ENCODE measurements at regions not wholly inside any gene's neighbourhood (a gene's known extent, or its start where the extent isn't known, plus 50 kb on each side); places are given as distances from the start of the nearest gene placed in this dataset.

DNA sequence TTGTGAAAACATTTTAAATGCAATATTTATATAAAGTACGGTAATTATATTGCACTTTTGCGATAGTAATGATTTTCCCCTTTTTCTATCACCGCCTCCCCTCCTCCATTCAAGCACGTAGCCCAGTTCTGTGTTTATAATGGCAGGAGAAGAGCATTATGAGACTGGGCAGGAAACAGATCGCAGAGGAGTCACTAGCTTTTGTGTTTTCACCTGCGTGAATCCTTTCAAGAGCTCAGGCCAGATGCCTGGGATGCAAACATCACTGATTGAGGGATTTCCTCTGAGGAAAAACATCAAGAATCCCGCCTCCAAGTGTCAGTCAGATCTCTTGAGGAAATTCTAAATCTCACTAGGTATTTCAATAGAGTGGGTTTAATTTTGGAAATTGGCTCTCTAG, 178.4 kb upstream of the FN1 start:
- no peak for DNase-seq (ENCODE audit: low read depth in 1 of 2, low spot score in 1 of 2)
- no peak for TF ChIP-seq GABPA (IDR thresholded peaks at IDR 0.05; ENCODE audit: low read depth)
- no peak for TF ChIP-seq POLR2AphosphoS5 (IDR thresholded peaks at IDR 0.05; ENCODE audit: low read depth)
- TF ChIP-seq, protein P1, sequence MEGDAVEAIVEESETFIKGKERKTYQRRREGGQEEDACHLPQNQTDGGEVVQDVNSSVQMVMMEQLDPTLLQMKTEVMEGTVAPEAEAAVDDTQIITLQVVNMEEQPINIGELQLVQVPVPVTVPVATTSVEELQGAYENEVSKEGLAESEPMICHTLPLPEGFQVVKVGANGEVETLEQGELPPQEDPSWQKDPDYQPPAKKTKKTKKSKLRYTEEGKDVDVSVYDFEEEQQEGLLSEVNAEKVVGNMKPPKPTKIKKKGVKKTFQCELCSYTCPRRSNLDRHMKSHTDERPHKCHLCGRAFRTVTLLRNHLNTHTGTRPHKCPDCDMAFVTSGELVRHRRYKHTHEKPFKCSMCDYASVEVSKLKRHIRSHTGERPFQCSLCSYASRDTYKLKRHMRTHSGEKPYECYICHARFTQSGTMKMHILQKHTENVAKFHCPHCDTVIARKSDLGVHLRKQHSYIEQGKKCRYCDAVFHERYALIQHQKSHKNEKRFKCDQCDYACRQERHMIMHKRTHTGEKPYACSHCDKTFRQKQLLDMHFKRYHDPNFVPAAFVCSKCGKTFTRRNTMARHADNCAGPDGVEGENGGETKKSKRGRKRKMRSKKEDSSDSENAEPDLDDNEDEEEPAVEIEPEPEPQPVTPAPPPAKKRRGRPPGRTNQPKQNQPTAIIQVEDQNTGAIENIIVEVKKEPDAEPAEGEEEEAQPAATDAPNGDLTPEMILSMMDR (IDR thresholded peaks at IDR 0.05; ENCODE audit: insufficient read depth, low read length): no peak
- TF ChIP-seq, protein P2, sequence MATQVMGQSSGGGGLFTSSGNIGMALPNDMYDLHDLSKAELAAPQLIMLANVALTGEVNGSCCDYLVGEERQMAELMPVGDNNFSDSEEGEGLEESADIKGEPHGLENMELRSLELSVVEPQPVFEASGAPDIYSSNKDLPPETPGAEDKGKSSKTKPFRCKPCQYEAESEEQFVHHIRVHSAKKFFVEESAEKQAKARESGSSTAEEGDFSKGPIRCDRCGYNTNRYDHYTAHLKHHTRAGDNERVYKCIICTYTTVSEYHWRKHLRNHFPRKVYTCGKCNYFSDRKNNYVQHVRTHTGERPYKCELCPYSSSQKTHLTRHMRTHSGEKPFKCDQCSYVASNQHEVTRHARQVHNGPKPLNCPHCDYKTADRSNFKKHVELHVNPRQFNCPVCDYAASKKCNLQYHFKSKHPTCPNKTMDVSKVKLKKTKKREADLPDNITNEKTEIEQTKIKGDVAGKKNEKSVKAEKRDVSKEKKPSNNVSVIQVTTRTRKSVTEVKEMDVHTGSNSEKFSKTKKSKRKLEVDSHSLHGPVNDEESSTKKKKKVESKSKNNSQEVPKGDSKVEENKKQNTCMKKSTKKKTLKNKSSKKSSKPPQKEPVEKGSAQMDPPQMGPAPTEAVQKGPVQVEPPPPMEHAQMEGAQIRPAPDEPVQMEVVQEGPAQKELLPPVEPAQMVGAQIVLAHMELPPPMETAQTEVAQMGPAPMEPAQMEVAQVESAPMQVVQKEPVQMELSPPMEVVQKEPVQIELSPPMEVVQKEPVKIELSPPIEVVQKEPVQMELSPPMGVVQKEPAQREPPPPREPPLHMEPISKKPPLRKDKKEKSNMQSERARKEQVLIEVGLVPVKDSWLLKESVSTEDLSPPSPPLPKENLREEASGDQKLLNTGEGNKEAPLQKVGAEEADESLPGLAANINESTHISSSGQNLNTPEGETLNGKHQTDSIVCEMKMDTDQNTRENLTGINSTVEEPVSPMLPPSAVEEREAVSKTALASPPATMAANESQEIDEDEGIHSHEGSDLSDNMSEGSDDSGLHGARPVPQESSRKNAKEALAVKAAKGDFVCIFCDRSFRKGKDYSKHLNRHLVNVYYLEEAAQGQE (IDR thresholded peaks at IDR 0.05; ENCODE audit: insufficient replicate concordance, low read depth): no peak
- no peak for TF ChIP-seq SPI1 (IDR thresholded peaks at IDR 0.05; ENCODE audit: borderline replicate concordance, low read depth)

DNA sequence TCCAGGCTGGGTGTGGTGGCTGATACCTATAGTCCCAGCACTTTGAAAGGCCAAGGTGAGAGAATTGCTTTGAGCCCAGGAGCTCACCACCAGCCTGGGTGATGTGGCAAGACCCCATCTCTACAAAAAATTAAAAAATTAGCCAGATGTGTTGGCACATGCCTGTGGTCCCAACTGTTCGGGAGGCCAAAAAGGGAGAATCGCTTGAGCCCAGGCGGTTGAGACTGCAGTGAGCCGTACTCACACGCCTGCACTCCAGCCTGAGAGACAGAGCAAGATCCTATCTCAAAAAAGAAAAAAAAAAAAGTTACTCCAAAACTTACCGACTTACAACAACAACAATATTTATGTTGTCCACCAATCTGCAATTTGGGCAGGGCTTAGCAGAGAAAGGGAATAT, 178.0 kb upstream of the FN1 start:
- DNase-seq (ENCODE audit: low read depth in 1 of 2, low spot score in 1 of 2): no peak
- TF ChIP-seq POLR2AphosphoS5 (IDR thresholded peaks at IDR 0.05; ENCODE audit: low read depth) (no peak), SPI1 (IDR thresholded peaks at IDR 0.05; ENCODE audit: borderline replicate concordance, low read depth) (no peak), GABPA (IDR thresholded peaks at IDR 0.05; ENCODE audit: low read depth) (no peak)
- TF ChIP-seq, protein P1 (IDR thresholded peaks at IDR 0.05; ENCODE audit: insufficient read depth, low read length): no peak
- TF ChIP-seq, protein P2 (IDR thresholded peaks at IDR 0.05; ENCODE audit: insufficient replicate concordance, low read depth): no peak
- no peaks in the 10 kb centered on the region for H3K27me3 ChIP-seq (ENCODE audit: insufficient read depth, poor library complexity, severe bottlenecking)
- H3K27ac ChIP-seq (replicated peaks): no peak overlapping the region
- no peak overlapping the region for H3K4me3 ChIP-seq (replicated peaks; ENCODE audit: insufficient read depth, low read length)

More for the DNA sequence above, 178.4 kb upstream of the FN1 start:
- peaks cover 4% of the 10 kb centered on the region for H3K27me3 ChIP-seq (ENCODE audit: insufficient read depth, poor library complexity, severe bottlenecking)
- no peak overlapping the region for H3K4me3 ChIP-seq (replicated peaks; ENCODE audit: insufficient read depth, low read length)
- no peak overlapping the region for H3K27ac ChIP-seq (replicated peaks)

DNA sequence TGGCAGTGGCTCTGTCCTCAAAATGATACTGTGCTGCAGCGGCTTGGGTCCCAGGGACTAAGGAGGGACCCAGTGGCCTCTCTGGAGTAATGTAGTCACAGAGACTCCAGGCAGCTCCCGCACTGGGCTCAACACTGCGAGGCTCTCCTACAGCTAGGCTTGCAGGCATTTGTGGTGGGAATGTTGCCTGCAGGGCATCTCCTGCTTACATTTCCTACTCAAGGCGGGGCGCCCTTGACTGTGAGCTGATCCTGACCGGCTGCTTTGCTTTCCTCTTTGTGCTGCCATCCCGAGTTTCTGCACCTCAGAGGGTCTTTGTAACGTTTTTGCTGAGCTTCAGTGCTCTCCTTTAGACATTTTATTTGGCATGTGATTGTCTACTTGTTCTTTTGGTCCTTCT, 177.4 kb upstream of the FN1 start:
- no peaks in the 10 kb centered on the region for H3K27me3 ChIP-seq (ENCODE audit: insufficient read depth, poor library complexity, severe bottlenecking)
- no peak for TF ChIP-seq GABPA (IDR thresholded peaks at IDR 0.05; ENCODE audit: low read depth)
- TF ChIP-seq, protein P2 (IDR thresholded peaks at IDR 0.05; ENCODE audit: insufficient replicate concordance, low read depth): no peak
- no peak for TF ChIP-seq POLR2AphosphoS5 (IDR thresholded peaks at IDR 0.05; ENCODE audit: low read depth)
- TF ChIP-seq SPI1 (IDR thresholded peaks at IDR 0.05; ENCODE audit: borderline replicate concordance, low read depth): no peak
- TF ChIP-seq, protein P1 (IDR thresholded peaks at IDR 0.05; ENCODE audit: insufficient read depth, low read length): no peak
- no peak for DNase-seq (ENCODE audit: low read depth in 1 of 2, low spot score in 1 of 2)
- no peak overlapping the region for H3K4me3 ChIP-seq (replicated peaks; ENCODE audit: insufficient read depth, low read length)
- H3K27ac ChIP-seq (replicated peaks): no peak overlapping the region

Measured in HL-60 (cell line).